ENCODE measurements at regions not wholly inside any gene's neighbourhood (a gene's known extent, or its start where the extent isn't known, plus 50 kb on each side); places are given as distances from the start of the nearest gene placed in this dataset.
A peak's percentile ranks its signal among the peaks of the same experiment; 100 is the strongest.

GRCh38 chr18:26656944-26657536, 108.7 kb upstream of the KCTD1 start (continued):
- TF ChIP-seq CEBPZ (IDR thresholded peaks at IDR 0.05; ENCODE audit: low read length) = no peak
- TF ChIP-seq RBFOX2 (IDR thresholded peaks at IDR 0.05; ENCODE audit: low read depth, low read length) = 0 out of 2 replicates have a peak, but pooled peaks have one; percentile 30
- TF ChIP-seq ETV6 (CRISPR knock-in tag; conservative IDR thresholded peaks at IDR 0.05) = no peak
- no peak for TF ChIP-seq ZNF333 (CRISPR knock-in tag; IDR thresholded peaks at IDR 0.05; ENCODE audit: borderline replicate concordance)
- TF ChIP-seq, protein P1, sequence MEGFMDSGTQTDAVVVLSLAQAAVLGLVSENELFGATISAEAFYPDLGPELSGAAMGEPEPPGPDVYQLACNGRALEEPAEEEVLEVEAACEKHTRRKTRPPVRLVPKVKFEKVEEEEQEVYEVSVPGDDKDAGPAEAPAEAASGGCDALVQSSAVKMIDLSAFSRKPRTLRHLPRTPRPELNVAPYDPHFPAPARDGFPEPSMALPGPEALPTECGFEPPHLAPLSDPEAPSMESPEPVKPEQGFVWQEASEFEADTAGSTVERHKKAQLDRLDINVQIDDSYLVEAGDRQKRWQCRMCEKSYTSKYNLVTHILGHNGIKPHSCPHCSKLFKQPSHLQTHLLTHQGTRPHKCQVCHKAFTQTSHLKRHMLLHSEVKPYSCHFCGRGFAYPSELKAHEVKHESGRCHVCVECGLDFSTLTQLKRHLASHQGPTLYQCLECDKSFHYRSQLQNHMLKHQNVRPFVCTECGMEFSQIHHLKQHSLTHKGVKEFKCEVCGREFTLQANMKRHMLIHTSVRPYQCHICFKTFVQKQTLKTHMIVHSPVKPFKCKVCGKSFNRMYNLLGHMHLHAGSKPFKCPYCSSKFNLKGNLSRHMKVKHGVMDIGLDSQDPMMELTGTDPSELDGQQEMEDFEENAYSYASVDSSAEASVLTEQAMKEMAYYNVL (CRISPR knock-in tag; IDR thresholded peaks at IDR 0.05; ENCODE audit: borderline replicate concordance) = no peak
- no peak for TF ChIP-seq MAFK (conservative IDR thresholded peaks at IDR 0.05 in 1 of 2, IDR thresholded peaks at IDR 0.05 in 1 of 2; ENCODE audit: low read length in 2 of 2)
- TF ChIP-seq, protein P2, sequence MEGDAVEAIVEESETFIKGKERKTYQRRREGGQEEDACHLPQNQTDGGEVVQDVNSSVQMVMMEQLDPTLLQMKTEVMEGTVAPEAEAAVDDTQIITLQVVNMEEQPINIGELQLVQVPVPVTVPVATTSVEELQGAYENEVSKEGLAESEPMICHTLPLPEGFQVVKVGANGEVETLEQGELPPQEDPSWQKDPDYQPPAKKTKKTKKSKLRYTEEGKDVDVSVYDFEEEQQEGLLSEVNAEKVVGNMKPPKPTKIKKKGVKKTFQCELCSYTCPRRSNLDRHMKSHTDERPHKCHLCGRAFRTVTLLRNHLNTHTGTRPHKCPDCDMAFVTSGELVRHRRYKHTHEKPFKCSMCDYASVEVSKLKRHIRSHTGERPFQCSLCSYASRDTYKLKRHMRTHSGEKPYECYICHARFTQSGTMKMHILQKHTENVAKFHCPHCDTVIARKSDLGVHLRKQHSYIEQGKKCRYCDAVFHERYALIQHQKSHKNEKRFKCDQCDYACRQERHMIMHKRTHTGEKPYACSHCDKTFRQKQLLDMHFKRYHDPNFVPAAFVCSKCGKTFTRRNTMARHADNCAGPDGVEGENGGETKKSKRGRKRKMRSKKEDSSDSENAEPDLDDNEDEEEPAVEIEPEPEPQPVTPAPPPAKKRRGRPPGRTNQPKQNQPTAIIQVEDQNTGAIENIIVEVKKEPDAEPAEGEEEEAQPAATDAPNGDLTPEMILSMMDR (CRISPR knock-in tag; IDR thresholded peaks at IDR 0.05) = 0 out of 2 replicates have a peak, but pooled peaks have one; percentile 17
- no peak for TF ChIP-seq SNAPC2 (CRISPR knock-in tag; IDR thresholded peaks at IDR 0.05)
- TF ChIP-seq SCMH1 (CRISPR knock-in tag; IDR thresholded peaks at IDR 0.05; ENCODE audit: borderline replicate concordance) = no peak
- TF ChIP-seq, protein P3, sequence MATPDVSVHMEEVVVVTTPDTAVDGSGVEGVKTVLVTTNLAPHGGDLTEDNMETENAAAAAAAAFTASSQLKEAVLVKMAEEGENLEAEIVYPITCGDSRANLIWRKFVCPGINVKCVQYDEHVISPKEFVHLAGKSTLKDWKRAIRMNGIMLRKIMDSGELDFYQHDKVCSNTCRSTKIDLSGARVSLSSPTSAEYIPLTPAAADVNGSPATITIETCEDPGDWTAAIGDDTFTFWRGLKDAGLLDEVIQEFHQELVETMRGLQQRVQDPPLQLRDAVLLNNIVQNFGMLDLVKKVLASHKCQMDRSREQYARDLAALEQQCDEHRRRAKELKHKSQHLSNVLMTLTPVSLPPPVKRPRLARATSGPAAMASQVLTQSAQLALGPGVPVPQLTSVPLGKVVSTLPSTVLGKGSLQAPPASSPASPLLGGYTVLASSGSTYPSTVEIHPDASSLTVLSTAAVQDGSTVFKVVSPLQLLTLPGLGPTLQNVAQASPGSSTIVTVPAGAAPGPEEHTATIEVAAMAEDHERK (CRISPR knock-in tag; IDR thresholded peaks at IDR 0.05; ENCODE audit: low read depth) = no peak
- TF ChIP-seq, protein P4, sequence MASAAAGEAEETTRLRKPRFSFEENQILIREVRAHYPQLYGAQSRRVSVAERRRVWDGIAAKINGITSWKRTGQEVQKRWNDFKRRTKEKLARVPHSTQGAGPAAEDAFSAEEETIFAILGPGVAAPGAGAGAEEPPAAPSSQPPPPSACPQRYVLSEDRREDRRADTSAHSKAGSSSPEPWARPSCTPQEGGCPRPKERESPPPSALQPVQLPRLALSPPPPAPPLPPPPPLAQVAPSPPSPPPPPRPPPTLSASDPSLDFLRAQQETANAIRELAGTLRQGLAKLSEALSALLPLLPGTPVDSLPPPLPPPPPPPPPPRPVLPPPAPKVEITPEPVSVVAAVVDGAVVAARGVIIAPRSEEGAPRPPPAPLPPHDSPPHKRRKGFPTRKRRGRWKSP (CRISPR knock-in tag; IDR thresholded peaks at IDR 0.05) = no peak
- TF ChIP-seq ARID3A (IDR thresholded peaks at IDR 0.05; ENCODE audit: low read depth, low read length) = no peak
- TF ChIP-seq ZNF44 (CRISPR knock-in tag; IDR thresholded peaks at IDR 0.05) = no peak
- no peak for TF ChIP-seq TP53 (CRISPR knock-in tag; conservative IDR thresholded peaks at IDR 0.05)
- no peak for TF ChIP-seq NFKB2 (CRISPR knock-in tag; IDR thresholded peaks at IDR 0.05; ENCODE audit: borderline replicate concordance)
- no peak for TF ChIP-seq SNRNP70 (IDR thresholded peaks at IDR 0.05; ENCODE audit: low read depth, low read length)
